GM23338 (cell line): ENCODE measurements at regions not wholly inside any gene's neighbourhood (a gene's known extent, or its start where the extent isn't known, plus 50 kb on each side); places are given as distances from the start of the nearest gene placed in this dataset.

Source experiments
- CREB1 ChIP-seq: fragments of 250-450 bp; sonication (Bioruptor Pico); IDR thresholded peaks from 2 replicates; pipeline ENCODE4 v1.5.0; 2020; ENCODE audit warnings: low read depth, mild to moderate bottlenecking, moderate library complexity
- CTCF ChIP-seq, 2 experiments: fragments of 200-600 bp in 1 of 2; sonication (generic) in 1 of 2; conservative IDR thresholded peaks; 2 replicates each; pipeline versions ENCODE4 v1.5.1 to v1.6.1; 2016 to 2017; ENCODE audit warnings: antibody characterized with exemption in 2 of 2, low read depth in 2 of 2, mild to moderate bottlenecking in 2 of 2, moderate library complexity in 1 of 2
- ETS1 ChIP-seq: IDR thresholded peaks from 2 replicates; pipeline ENCODE4 v1.6.1; 2016; ENCODE audit warnings: antibody characterized with exemption
- EZH2 ChIP-seq: fragments of 200-600 bp; sonication (generic); IDR thresholded peaks from one replicate; pipeline ENCODE4 v1.8.0; 2017; ENCODE audit warnings: antibody characterized with exemption, mild to moderate bottlenecking, low read depth; ENCODE audit not compliant: unreplicated experiment
- EZH2phosphoT487 ChIP-seq: fragments of 200-600 bp; sonication (generic); IDR thresholded peaks from one replicate; pipeline ENCODE4 v1.8.1; 2018; ENCODE audit warnings: antibody characterized with exemption; ENCODE audit not compliant: unreplicated experiment
- JUNB ChIP-seq: IDR thresholded peaks from one replicate; pipeline ENCODE4 v1.6.1; 2016; ENCODE audit warnings: antibody characterized with exemption; ENCODE audit not compliant: unreplicated experiment
- NANOG ChIP-seq: IDR thresholded peaks from 2 replicates; pipeline ENCODE4 v1.6.1; 2016; ENCODE audit warnings: antibody characterized with exemption, borderline replicate concordance
- POLR2AphosphoS5 ChIP-seq: IDR thresholded peaks from 2 replicates; pipeline ENCODE4 v1.6.1; 2016; ENCODE audit warnings: antibody characterized with exemption, low read depth
- REST ChIP-seq: IDR thresholded peaks from one replicate; pipeline ENCODE4 v1.6.1; 2018; ENCODE audit warnings: antibody characterized with exemption; ENCODE audit not compliant: unreplicated experiment
- STAT1 ChIP-seq: IDR thresholded peaks from one replicate; pipeline ENCODE4 v1.6.1; 2016; ENCODE audit warnings: antibody characterized with exemption; ENCODE audit not compliant: unreplicated experiment
- ZNF114 ChIP-seq: fragments of 250-450 bp; sonication (Bioruptor Pico); IDR thresholded peaks from 2 replicates; pipeline ENCODE4 v1.5.0; 2020; ENCODE audit warnings: mild to moderate bottlenecking, moderate library complexity
- ZNF331 ChIP-seq: fragments of 250-450 bp; sonication (Bioruptor Pico); IDR thresholded peaks from 2 replicates; pipeline ENCODE4 v1.5.0; 2020; ENCODE audit warnings: low read depth, mild to moderate bottlenecking, moderate library complexity
- ZNF462 ChIP-seq: fragments of 250-450 bp; sonication (Bioruptor Pico); IDR thresholded peaks from 2 replicates; pipeline ENCODE4 v1.5.0; 2020; ENCODE audit warnings: mild to moderate bottlenecking, moderate library complexity

- TF ChIP-seq POLR2AphosphoS5 (no peak), ETS1 (no peak), EZH2 (no peak), CTCF (conservative IDR thresholded peaks at IDR 0.05; ENCODE audit: low read depth in 2 of 2) (no peak), EZH2phosphoT487 (no peak), CREB1 (CRISPR knock-in tag) (no peak), REST (no peak), JUNB (no peak), STAT1 (no peak), NANOG (no peak), ZNF331 (CRISPR knock-in tag) (no peak), ZNF114 (no peak), ZNF462 (CRISPR knock-in tag) (no peak)
Measured at GRCh38 chr11:107092667-107093066, 74.4 kb upstream of the GUCY1A2 start.
